K562 (cell line): ENCODE measurements at regions not wholly inside any gene's neighbourhood (a gene's known extent, or its start where the extent isn't known, plus 50 kb on each side); places are given as distances from the start of the nearest gene placed in this dataset.

Experiments used
- ATAC-seq: fragments of 200-7000 bp; cut with Tn5 transposase; 3 replicates; pipeline ENCODE4 v1.9.1; 2020; ENCODE audit warnings: moderate library complexity
- BruUV-seq: library from RNA; stranded (reverse); fragments of 400-500 nt; replicated peaks from 2 replicates; lab custom pipeline; 2021; lab: Mats Ljungman, UMichigan
- CTCF ChIA-PET: fragments of 300-600 bp; formaldehyde crosslinking; extraction: SDS; loops from one replicate; lab custom pipeline; 2021; ENCODE audit warnings: low intra/inter-chr PET ratio; lab: Yijun Ruan, JAX
- POLR2A ChIA-PET: fragments of 300-600, 350-650 bp; sonication (Branson Sonifier 250); formaldehyde crosslinking; extraction: SDS; loops from one replicate; lab custom pipeline; 2021; ENCODE audit warnings: antibody characterized with exemption, inconsistent platforms; lab: Yijun Ruan, JAX
- DNase-seq, 4 experiments: peaks; one replicate each; pipeline versions ENCODE4 v3.0.0 to v3.0.0-alpha.2; 2011 to 2018; ENCODE audit warnings: low spot score in 3 of 4, mixed read lengths in 3 of 4; ENCODE audit errors: extremely low read depth in 1 of 4
- FAIRE-seq: peaks from 2 replicates; lab custom pipeline; 2011; peaks lifted over from hg19 to GRCh38; lab: Jason Lieb, UNC
- H2AFZ ChIP-seq: 2 replicates; pipeline ENCODE4 v1.6.0; 2011; ENCODE audit warnings: low read depth, low read length, control low read depth, inconsistent platforms
- H3K27ac ChIP-seq: fragments of 200-600 bp; 3 replicates; pipeline ENCODE4 v1.8.0; 2011; ENCODE audit warnings: low read depth, mild to moderate bottlenecking, control low read depth, inconsistent platforms, low read length, moderate library complexity, mixed read lengths; ENCODE audit errors: extremely low read depth
- H3K27me3 ChIP-seq, 2 experiments: fragments of 300-600 bp in 1 of 2; 2 replicates in 1 of 2; 3 replicates in 1 of 2; pipeline versions ENCODE4 v1.6.0 to v1.8.0; 2011; ENCODE audit warnings: inconsistent platforms in 2 of 2, low read length in 2 of 2, mild to moderate bottlenecking in 1 of 2, mixed read lengths in 1 of 2, moderate library complexity in 1 of 2; ENCODE audit not compliant: control insufficient read depth in 2 of 2, insufficient read depth in 2 of 2
- H3K36me3 ChIP-seq: fragments of 300-600 bp; 3 replicates; pipeline ENCODE4 v1.8.0; 2011; ENCODE audit warnings: mild to moderate bottlenecking, low read length, inconsistent platforms; ENCODE audit not compliant: control insufficient read depth, insufficient read depth
- H3K4me1 ChIP-seq, 2 experiments: fragments of 200-600 bp in 1 of 2; replicated peaks in 1 of 2; 2 replicates in 1 of 2; 3 replicates in 1 of 2; pipeline versions ENCODE4 v1.5.1 to v1.8.0; 2011; ENCODE audit warnings: inconsistent platforms in 2 of 2, low read length in 2 of 2, mild to moderate bottlenecking in 1 of 2, mixed read lengths in 1 of 2, moderate library complexity in 1 of 2; ENCODE audit not compliant: control insufficient read depth in 2 of 2, insufficient read depth in 2 of 2
- H3K4me2 ChIP-seq: 2 replicates; pipeline ENCODE4 v1.6.1; 2011; ENCODE audit warnings: low read length, control low read depth, inconsistent platforms, mixed read lengths; ENCODE audit not compliant: insufficient read depth
- H3K4me3 ChIP-seq: fragments of 200-600 bp; sonication (generic), shearing (Covaris generic); 2 replicates; pipeline ENCODE4 v1.5.1; 2016; ENCODE audit warnings: control low read depth, inconsistent platforms
- H3K79me2 ChIP-seq: fragments of 200-600 bp; 3 replicates; pipeline ENCODE4 v1.8.0; 2011; ENCODE audit warnings: low read length, inconsistent platforms; ENCODE audit not compliant: control insufficient read depth, insufficient read depth
- H3K9ac ChIP-seq, 2 experiments: 2 replicates each; pipeline versions ENCODE4 v1.6.0 to v1.6.1; 2011; ENCODE audit warnings: low read depth in 2 of 2, low read length in 2 of 2, control low read depth in 1 of 2, inconsistent platforms in 1 of 2, mild to moderate bottlenecking in 1 of 2, mixed read lengths in 1 of 2; ENCODE audit not compliant: insufficient read depth in 1 of 2
- H3K9me1 ChIP-seq: one replicate; pipeline ENCODE4 v1.6.0; 2011; ENCODE audit warnings: inconsistent platforms, mild to moderate bottlenecking, low read length, moderate library complexity; ENCODE audit not compliant: control insufficient read depth, insufficient read depth
- H3K9me3 ChIP-seq: replicated peaks from 2 replicates; pipeline ENCODE4 v1.5.1; 2011; ENCODE audit warnings: low read depth, low read length, inconsistent platforms; ENCODE audit not compliant: control insufficient read depth, insufficient read depth
- H4K20me1 ChIP-seq: replicated peaks from 2 replicates; pipeline ENCODE4 v1.6.1; 2011; ENCODE audit warnings: low read length, inconsistent platforms, mixed read lengths; ENCODE audit not compliant: control insufficient read depth, insufficient read depth
- DACH1 ChIP-seq: fragments of 450-650 bp; IDR thresholded peaks from 2 replicates; pipeline ENCODE4 v1.6.1; 2018; ENCODE audit not compliant: partially characterized antibody
- HEY1 ChIP-seq: fragments of 250-450 bp; sonication (Bioruptor Pico); IDR thresholded peaks from 2 replicates; pipeline ENCODE4 v1.5.0; 2020; ENCODE audit warnings: mild to moderate bottlenecking, moderate library complexity, borderline replicate concordance
- MED1 ChIP-seq: sonication (generic); formaldehyde crosslinking; IDR thresholded peaks from 2 replicates; pipeline ENCODE4 v1.8.1; 2023; ENCODE audit warnings: missing genetic modification reagents, borderline replicate concordance
- TFAP4 ChIP-seq: sonication (generic); formaldehyde crosslinking; IDR thresholded peaks from 2 replicates; pipeline ENCODE4 v1.8.0; 2022; ENCODE audit warnings: missing genetic modification reagents, mild to moderate bottlenecking, moderate library complexity, borderline replicate concordance
- THRA ChIP-seq: fragments of 450-650 bp; IDR thresholded peaks from 2 replicates; pipeline ENCODE4 v1.6.1; 2017; ENCODE audit warnings: mild to moderate bottlenecking, moderate library complexity
- ZFP36 ChIP-seq: fragments of 150-350 bp; IDR thresholded peaks from 2 replicates; pipeline ENCODE4 v1.6.1; 2018; ENCODE audit warnings: low read length, low read depth; ENCODE audit not compliant: partially characterized antibody
- WGBS: fragments of 100-300 bp; shearing (Covaris generic); methylation state at CpG from one replicate; pipeline ENCODE4 v1.1.6; 2016; ENCODE audit warnings: low coverage, mixed read lengths; ENCODE audit not compliant: insufficient coverage; ENCODE audit errors: missing lambda C conversion rate; 5-methylcytosine and 5-hydroxymethylcytosine counted together
- in situ Hi-C: fragments of 300-500 bp; cut with MboI; formaldehyde crosslinking; loops from 4 replicates; pipeline ENCODE4 v1.15.0; 2018; ENCODE audit warnings: inconsistent platforms, mixed read lengths
- intact Hi-C: fragments of 100-400 bp; cut with micrococcal nuclease; formaldehyde crosslinking; loops from 2 replicates; pipeline ENCODE4 v1.14.2; 2022

- DNase-seq: no peak
- Histone ChIP-seq H4K20me1 (no peaks in the 10 kb centered on the region), H3K9me3 (no peaks in the 10 kb centered on the region), H3K27ac (no peak overlapping the region), H3K79me2 (no peaks in the 10 kb centered on the region), H3K9me1 (no peaks in the 10 kb centered on the region), H3K4me2 (no peak overlapping the region), H3K36me3 (no peaks in the 10 kb centered on the region)
- in situ Hi-C loops (no loop called here), intact Hi-C loops (no loop called here)
- no peak for ATAC-seq
- FAIRE-seq: no peak
- CTCF ChIA-PET: no interaction called here
- WGBS: 0% methylated on average over 3 of the region's 3 CpGs
- POLR2A ChIA-PET: interaction anchor here (1.0 kb wide), 1 partner anchor 12 kb away, joined by 3 read pairs; no protein-coding TSS in a partner anchor
- TF ChIP-seq ZFP36 (peak; percentile 50), HEY1 (CRISPR knock-in tag) (no peak), DACH1 (no peak)
- TF ChIP-seq, all 486 proteins: peak for 1
- no peak overlapping the region for H2AFZ ChIP-seq
- no peak overlapping the region for H3K9ac ChIP-seq
- no TSS peak for BruUV-seq
- H3K4me1 ChIP-seq: no peaks in the 10 kb centered on the region
- no peak overlapping the region for H3K4me3 ChIP-seq
- peaks cover 0 to 5% of the 10 kb centered on the region in 2 experiments; a peak in 1 of 5 replicates for H3K27me3 ChIP-seq
These were observed 309.0 kb upstream of the PROX1 start for GRCh38 chr1:213678753-213679152.

GRCh38 chr1:213679153-213679552, 308.6 kb upstream of the PROX1 start:
- in situ Hi-C loops: no loop called here
- Histone ChIP-seq H4K20me1 (no peaks in the 10 kb centered on the region), H3K27ac (no peak overlapping the region), H3K4me1 (no peaks in the 10 kb centered on the region), H3K79me2 (no peaks in the 10 kb centered on the region), H3K4me2 (no peak overlapping the region), H3K9me1 (no peaks in the 10 kb centered on the region), H3K9ac (no peak overlapping the region), H3K9me3 (no peaks in the 10 kb centered on the region), H3K27me3 (peaks cover 0 to 5% of the 10 kb centered on the region in 2 experiments; a peak in 1 of 5 replicates), H2AFZ (no peak overlapping the region), H3K4me3 (no peak overlapping the region), H3K36me3 (no peaks in the 10 kb centered on the region)
- DNase-seq (no peak), ATAC-seq (no peak), FAIRE-seq (no peak)
- POLR2A ChIA-PET: interaction anchor here (1.0 kb wide), 1 partner anchor 13 kb away, joined by 3 read pairs; no protein-coding TSS in a partner anchor
- WGBS: 0% methylated on average over 3 of the region's 3 CpGs
- CTCF ChIA-PET: no interaction called here
- no TSS peak for BruUV-seq
- TF ChIP-seq TFAP4 (CRISPR knock-in tag) (no peak), MED1 (CRISPR knock-in tag) (no peak), THRA (no peak)
- intact Hi-C loops: no loop called here
